Transverse colon (tissue), 4 donors: ENCODE measurements at regions not wholly inside any gene's neighbourhood (a gene's known extent, or its start where the extent isn't known, plus 50 kb on each side); places are given as distances from the start of the nearest gene placed in this dataset.

Source experiments
- DNase-seq: peaks from one replicate; pipeline ENCODE4 v3.0.0-alpha.2; 2019
- H3K27ac ChIP-seq, 4 donors: fragments of 200-600 bp; sonication (generic); 2 replicates each; pipeline ENCODE4 v1.5.1; 2016 to 2018; ENCODE audit warnings: inconsistent platforms in 4 of 4
- H3K27me3 ChIP-seq: fragments of 200-600 bp; sonication (generic); 2 replicates; pipeline ENCODE4 v1.5.1; 2017; ENCODE audit warnings: inconsistent platforms
- H3K36me3 ChIP-seq, 4 donors: fragments of 200-600 bp; sonication (generic); 2 replicates each; pipeline ENCODE4 v1.5.1; 2017 to 2019; ENCODE audit warnings: inconsistent platforms in 4 of 4
- H3K4me1 ChIP-seq, 4 donors: fragments of 200-600 bp; sonication (generic); 2 replicates each; pipeline ENCODE4 v1.5.1; 2017 to 2020; ENCODE audit warnings: inconsistent platforms in 4 of 4
- H3K4me3 ChIP-seq, 4 donors: fragments of 200-600 bp; sonication (generic); 1 replicate in 1 of 4; 2 replicates in 3 of 4; pipeline versions ENCODE4 v1.5.1 to v1.6.1; 2017 to 2019; ENCODE audit warnings: inconsistent platforms in 4 of 4
- H3K9me3 ChIP-seq, 2 donors: fragments of 200-600 bp; sonication (generic); 2 replicates each; pipeline ENCODE4 v1.5.1; 2017 to 2019; ENCODE audit warnings: inconsistent platforms in 2 of 2
- EP300 ChIP-seq: sonication (generic); formaldehyde crosslinking; IDR thresholded peaks from one replicate; pipeline ENCODE4 v1.6.1; 2017; ENCODE audit warnings: antibody characterized with exemption, low read depth
- POLR2A ChIP-seq: fragments of 450-650 bp; IDR thresholded peaks from one replicate; pipeline ENCODE4 v1.6.1; 2016; ENCODE audit warnings: antibody characterized with exemption, mild to moderate bottlenecking, moderate library complexity
- POLR2AphosphoS5 ChIP-seq, 3 donors: sonication (generic); formaldehyde crosslinking; IDR thresholded peaks; one replicate each; pipeline ENCODE4 v1.6.1; 2016; ENCODE audit warnings: antibody characterized with exemption in 3 of 3
- WGBS, 2 donors: methylation state at CpG; one replicate each; pipeline ENCODE4 v1.1.5; 2018; ENCODE audit warnings: low coverage in 1 of 2; 5-methylcytosine and 5-hydroxymethylcytosine counted together
- in situ Hi-C, 4 donors: fragments of 200-750 bp; cut with MboI; loops; one replicate each; pipeline versions ENCODE4 v1.15.0 to v1.15.1; 2017; ENCODE audit warnings: low sequenced_read_pairs in 3 of 4, low pct_ligation_motif_present in 1 of 4, low pct_unique_long_range_greater_than_20kb in 1 of 4
- intact Hi-C: fragments of 100-400 bp; cut with DNase I; formaldehyde crosslinking; loops from one replicate; pipeline ENCODE4 v1.15.1; 2023; ENCODE audit warnings: low total_unique reads
- TF ChIP-seq, protein P1 (sequence below), 5 experiments: fragments of 200-600 bp in 3 of 5; fragments of 450-650 bp in 2 of 5; sonication (generic) in 3 of 5; IDR thresholded peaks; 1 replicate in 2 of 5; 2 replicates in 3 of 5; pipeline ENCODE4 v1.5.1; 2016 to 2017; ENCODE audit warnings: antibody characterized with exemption in 5 of 5, inconsistent platforms in 3 of 5, mild to moderate bottlenecking in 2 of 5, moderate library complexity in 1 of 5

DNA sequence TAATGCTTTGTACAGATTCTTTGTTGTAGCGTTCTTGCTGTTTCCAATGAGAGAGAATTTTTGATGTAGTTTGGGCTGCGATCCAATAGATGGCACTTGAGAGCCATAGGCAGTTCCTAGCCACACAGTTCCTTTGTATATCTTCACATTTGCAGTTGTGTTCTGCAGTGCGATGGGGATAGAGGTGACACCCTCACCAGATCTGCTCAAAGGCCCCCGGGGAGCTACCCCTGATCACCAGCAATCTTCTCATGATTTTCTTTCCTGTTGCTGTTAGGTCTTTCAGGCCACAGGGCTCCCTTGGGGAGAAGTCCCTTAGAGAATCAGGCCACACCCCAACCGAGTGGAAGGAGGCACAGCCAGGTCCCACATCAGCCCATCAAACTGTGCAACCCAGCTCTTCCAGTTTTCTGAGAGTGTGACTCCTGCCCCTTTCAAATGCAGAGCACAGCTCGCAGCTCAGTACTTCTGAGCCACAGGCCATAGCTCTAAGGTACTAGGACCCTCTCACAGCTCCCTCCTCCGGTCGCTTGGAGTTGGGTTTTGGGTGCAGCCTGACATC, 353.7 kb downstream of the SLCO4C1 start:
- H3K9me3 ChIP-seq, result no peaks in the 10 kb centered on the region
- TF ChIP-seq, protein P1, sequence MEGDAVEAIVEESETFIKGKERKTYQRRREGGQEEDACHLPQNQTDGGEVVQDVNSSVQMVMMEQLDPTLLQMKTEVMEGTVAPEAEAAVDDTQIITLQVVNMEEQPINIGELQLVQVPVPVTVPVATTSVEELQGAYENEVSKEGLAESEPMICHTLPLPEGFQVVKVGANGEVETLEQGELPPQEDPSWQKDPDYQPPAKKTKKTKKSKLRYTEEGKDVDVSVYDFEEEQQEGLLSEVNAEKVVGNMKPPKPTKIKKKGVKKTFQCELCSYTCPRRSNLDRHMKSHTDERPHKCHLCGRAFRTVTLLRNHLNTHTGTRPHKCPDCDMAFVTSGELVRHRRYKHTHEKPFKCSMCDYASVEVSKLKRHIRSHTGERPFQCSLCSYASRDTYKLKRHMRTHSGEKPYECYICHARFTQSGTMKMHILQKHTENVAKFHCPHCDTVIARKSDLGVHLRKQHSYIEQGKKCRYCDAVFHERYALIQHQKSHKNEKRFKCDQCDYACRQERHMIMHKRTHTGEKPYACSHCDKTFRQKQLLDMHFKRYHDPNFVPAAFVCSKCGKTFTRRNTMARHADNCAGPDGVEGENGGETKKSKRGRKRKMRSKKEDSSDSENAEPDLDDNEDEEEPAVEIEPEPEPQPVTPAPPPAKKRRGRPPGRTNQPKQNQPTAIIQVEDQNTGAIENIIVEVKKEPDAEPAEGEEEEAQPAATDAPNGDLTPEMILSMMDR (IDR thresholded peaks at IDR 0.05), result peak; percentile 35 to 63 (median 53)
- no peak for TF ChIP-seq POLR2A
- DNase-seq, result peak; percentile 12
- no peaks in the 10 kb centered on the region for H3K4me1 ChIP-seq
- intact Hi-C loops (no loop called here), in situ Hi-C loops (loop anchor here in 2 of 4 donors (10.0 kb wide), 1 partner anchor 282 kb away; no protein-coding TSS in a partner anchor)
- H3K4me3 ChIP-seq, result no peak overlapping the region
- H3K27me3 ChIP-seq, result no peaks in the 10 kb centered on the region
- H3K36me3 ChIP-seq, result no peaks in the 10 kb centered on the region
- WGBS, 2 donors, result 44 to 48% methylated on average over 3 to 8 of the region's 8 CpGs
- no peak overlapping the region for H3K27ac ChIP-seq

- Histone ChIP-seq H3K36me3 (no peaks in the 10 kb centered on the region), H3K9me3 (no peaks in the 10 kb centered on the region), H3K4me3 (no peak overlapping the region), H3K27me3 (no peaks in the 10 kb centered on the region), H3K27ac (no peak overlapping the region), H3K4me1 (no peaks in the 10 kb centered on the region)
- TF ChIP-seq POLR2A, result no peak
- TF ChIP-seq EP300, result no peak
- no peak for TF ChIP-seq POLR2AphosphoS5 (IDR thresholded peaks at IDR 0.05)
- TF ChIP-seq, protein P1 (IDR thresholded peaks at IDR 0.05), result no peak
- in situ Hi-C loops, result no loop called here
- no peak for DNase-seq
- intact Hi-C loops, result no loop called here
- 92 to 100% methylated on average over 1 to 2 of the region's 2 CpGs for WGBS, 2 donors
Measured at GRCh38 chr5:101937041-101937440, 359.0 kb downstream of the SLCO4C1 start.

DNA sequence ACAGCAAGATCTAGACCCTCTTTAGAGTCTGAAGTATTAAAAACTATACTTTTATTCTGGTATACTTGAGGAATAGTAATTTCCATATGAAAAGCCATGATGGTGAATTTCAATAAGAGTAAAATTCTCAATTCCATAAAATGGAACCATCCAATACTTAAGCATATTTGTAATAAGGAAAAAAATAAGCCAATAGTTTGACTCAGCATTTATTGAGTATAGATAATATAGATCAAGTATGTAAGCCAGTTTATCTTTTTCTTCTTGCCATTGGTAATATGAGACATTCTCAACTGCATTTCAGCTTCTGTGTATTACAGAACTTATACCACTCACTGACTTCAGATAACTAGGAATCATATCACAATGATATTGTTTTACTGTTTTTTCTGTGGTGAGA, 361.0 kb downstream of the SLCO4C1 start:
- H3K27ac ChIP-seq, result no peak overlapping the region
- H3K27me3 ChIP-seq, result no peaks in the 10 kb centered on the region
- intact Hi-C loops, result no loop called here
- no peaks in the 10 kb centered on the region for H3K9me3 ChIP-seq
- no peak for DNase-seq
- H3K4me3 ChIP-seq, result no peak overlapping the region
- no peaks in the 10 kb centered on the region for H3K4me1 ChIP-seq
- TF ChIP-seq POLR2AphosphoS5 (IDR thresholded peaks at IDR 0.05) (no peak), EP300 (no peak), POLR2A (no peak)
- TF ChIP-seq, protein P1 (IDR thresholded peaks at IDR 0.05), result no peak
- no peaks in the 10 kb centered on the region for H3K36me3 ChIP-seq
- in situ Hi-C loops, result no loop called here

DNA sequence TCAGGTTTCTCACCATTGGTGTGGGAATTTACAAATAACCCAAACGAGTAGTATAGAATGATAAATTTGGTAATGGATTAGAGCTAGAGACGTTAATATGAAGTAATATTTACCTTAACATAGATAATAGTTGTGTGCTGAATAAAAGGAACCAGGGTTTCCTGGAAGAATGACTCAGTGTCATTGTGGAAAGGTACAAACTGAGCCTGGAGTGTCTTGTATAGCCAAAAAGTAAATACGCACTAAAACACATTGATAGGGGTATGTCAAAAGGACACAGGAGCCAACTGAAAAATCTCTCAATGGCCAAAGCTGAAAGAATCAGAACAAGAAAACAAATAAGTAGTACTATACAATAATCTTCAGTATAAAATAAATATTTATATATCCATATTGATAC, 363.5 kb downstream of the SLCO4C1 start:
- Histone ChIP-seq H3K27ac (no peak overlapping the region), H3K4me3 (no peak overlapping the region), H3K36me3 (no peaks in the 10 kb centered on the region), H3K9me3 (no peaks in the 10 kb centered on the region), H3K27me3 (no peaks in the 10 kb centered on the region), H3K4me1 (peaks cover 0 to 3% (median 0%) of the 10 kb centered on the region in 4 donors)
- TF ChIP-seq, protein P1 (IDR thresholded peaks at IDR 0.05), result no peak
- no peak for TF ChIP-seq POLR2A
- TF ChIP-seq POLR2AphosphoS5 (IDR thresholded peaks at IDR 0.05), result no peak
- TF ChIP-seq EP300, result no peak
- in situ Hi-C loops, result no loop called here
- intact Hi-C loops, result no loop called here
- DNase-seq, result no peak
- WGBS, 2 donors, result 66 to 77% methylated on average over 3 of the region's 3 CpGs
